HG02588 (cell line): ENCODE measurements at regions not wholly inside any gene's neighbourhood (a gene's known extent, or its start where the extent isn't known, plus 50 kb on each side); places are given as distances from the start of the nearest gene placed in this dataset.
A peak's percentile ranks its signal among the peaks of the same experiment; 100 is the strongest.
"Not testable (repeated sequence)": the region's sequence is repeated elsewhere in the genome, so short reads cannot be mapped to it uniquely, and the experiment has no call there.

Experiments
- ATAC-seq: cut with Tn5 transposase; IDR thresholded peaks from one replicate; pipeline ENCODE4 v1.9.1; 2021; ENCODE audit warnings: mild to moderate bottlenecking, moderate library complexity; ENCODE audit not compliant: unreplicated experiment

- ATAC-seq, result no peak
These were observed 228.7 kb upstream of the ZNF385D start for GRCh38 chr3:21979706-21980105.

- no peak for ATAC-seq
These were observed 238.5 kb upstream of the ZNF385D start for GRCh38 chr3:21989341-21990042.

- no peak for ATAC-seq
These were observed 240.1 kb upstream of the ZNF385D start for GRCh38 chr3:21991061-21991460.

GRCh38 chr3:21995079-21995607 is 244.1 kb upstream of the ZNF385D start:
- no peak for ATAC-seq

- no peak for ATAC-seq
These were observed 256.4 kb upstream of the ZNF385D start for GRCh38 chr3:22007368-22007767.

GRCh38 chr3:22010997-22011396 is 260.0 kb upstream of the ZNF385D start:
- no peak for ATAC-seq

GRCh38 chr3:22012471-22012870 is 261.5 kb upstream of the ZNF385D start:
- no peak for ATAC-seq

- no peak for ATAC-seq
These were observed 262.6 kb upstream of the ZNF385D start for GRCh38 chr3:22013641-22014040.

GRCh38 chr3:22016197-22016596 is 265.2 kb upstream of the ZNF385D start:
- ATAC-seq, result no peak

GRCh38 chr3:22024638-22025037 is 273.6 kb upstream of the ZNF385D start:
- ATAC-seq, result not testable (repeated sequence)

- no peak for ATAC-seq
These were observed 278.5 kb upstream of the ZNF385D start for GRCh38 chr3:22029480-22029879.

GRCh38 chr3:22039161-22039560 is 288.2 kb upstream of the ZNF385D start:
- no peak for ATAC-seq

- ATAC-seq, result no peak
These were observed 289.1 kb upstream of the ZNF385D start for GRCh38 chr3:22040150-22040549.

- no peak for ATAC-seq
These were observed 294.9 kb upstream of the ZNF385D start for GRCh38 chr3:22045882-22046281.

- ATAC-seq, result no peak
These were observed 312.5 kb upstream of the ZNF385D start for GRCh38 chr3:22063500-22063899.

GRCh38 chr3:22068619-22069018 is 317.6 kb upstream of the ZNF385D start:
- no peak for ATAC-seq

- ATAC-seq, result no peak
These were observed 337.2 kb upstream of the ZNF385D start for GRCh38 chr3:22088204-22088603.

GRCh38 chr3:22089284-22089683 is 338.3 kb upstream of the ZNF385D start:
- peak; percentile 86 for ATAC-seq

GRCh38 chr3:22091329-22091728 is 340.3 kb upstream of the ZNF385D start:
- ATAC-seq, result no peak

- no peak for ATAC-seq
These were observed 347.0 kb upstream of the ZNF385D start for GRCh38 chr3:22098021-22098420.

GRCh38 chr3:22101351-22101750 is 350.3 kb upstream of the ZNF385D start:
- no peak for ATAC-seq

GRCh38 chr3:22101811-22102210 is 350.8 kb upstream of the ZNF385D start:
- ATAC-seq, result no peak

- ATAC-seq, result no peak
These were observed 352.4 kb upstream of the ZNF385D start for GRCh38 chr3:22103423-22103822.
